ENCODE measurements at regions not wholly inside any gene's neighbourhood (a gene's known extent, or its start where the extent isn't known, plus 50 kb on each side); places are given as distances from the start of the nearest gene placed in this dataset.

DNA sequence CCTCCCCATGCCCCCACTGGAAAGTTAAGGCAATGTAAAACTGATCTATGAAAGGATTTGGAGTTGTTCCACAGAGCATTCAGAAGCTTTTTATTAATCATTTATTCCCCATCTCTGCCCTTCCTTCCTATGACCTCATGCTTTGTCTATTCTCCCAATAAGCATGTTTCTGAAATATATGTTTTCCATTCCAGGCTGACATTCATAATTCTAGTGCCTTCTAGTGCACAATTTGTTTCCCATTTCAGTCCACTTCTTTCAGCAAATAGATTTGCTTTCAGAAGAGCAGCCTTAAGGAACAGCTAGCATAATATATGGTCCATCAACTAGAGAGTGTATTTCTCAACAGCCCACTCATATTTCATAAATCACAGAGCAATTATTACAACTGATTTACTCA, 77.1 kb upstream of the ATXN3L start:
- no peaks in the 10 kb centered on the region for H4K20me1 ChIP-seq (ENCODE audit: insufficient read depth, low read length)
- no peak overlapping the region for H3K4me3 ChIP-seq (replicated peaks in 1 of 3; ENCODE audit: insufficient read depth in 1 of 3, low read depth in 2 of 3, low read length in 3 of 3)
- FAIRE-seq (no peak), ATAC-seq (no peak), DNase-seq (ENCODE audit: low spot score) (no peak)
- H3K27ac ChIP-seq (ENCODE audit: extremely low read length, insufficient read depth, low read length) = no peak overlapping the region
- TF ChIP-seq, protein P1, sequence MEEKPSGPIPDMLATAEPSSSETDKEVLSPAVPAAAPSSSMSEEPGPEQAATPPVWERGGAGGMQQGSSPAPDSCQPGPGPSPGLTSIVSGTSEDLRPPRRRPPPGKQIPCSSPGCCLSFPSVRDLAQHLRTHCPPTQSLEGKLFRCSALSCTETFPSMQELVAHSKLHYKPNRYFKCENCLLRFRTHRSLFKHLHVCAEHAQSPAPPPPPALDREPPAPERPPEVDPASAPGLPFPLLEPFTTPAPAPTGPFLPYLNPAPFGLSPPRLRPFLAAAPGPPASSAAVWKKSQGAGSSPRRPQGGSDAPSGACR (CRISPR knock-in tag; IDR thresholded peaks at IDR 0.05) = no peak
- TF ChIP-seq ARNTL (CRISPR knock-in tag; IDR thresholded peaks at IDR 0.05) (no peak), SSRP1 (CRISPR knock-in tag; IDR thresholded peaks at IDR 0.05) (no peak), ISX (CRISPR knock-in tag; conservative IDR thresholded peaks at IDR 0.05) (no peak), CENPX (CRISPR knock-in tag; IDR thresholded peaks at IDR 0.05) (no peak), DR1 (CRISPR knock-in tag; IDR thresholded peaks at IDR 0.05) (no peak), PCBP2 (optimal IDR thresholded peaks at IDR 0.05; ENCODE audit: low read depth, low read length, poor library complexity, severe bottlenecking) (no peak), REPIN1 (CRISPR knock-in tag; IDR thresholded peaks at IDR 0.05; ENCODE audit: borderline replicate concordance, low read depth) (no peak), REL (CRISPR knock-in tag; conservative IDR thresholded peaks at IDR 0.05) (no peak)
- TF ChIP-seq, protein P2, sequence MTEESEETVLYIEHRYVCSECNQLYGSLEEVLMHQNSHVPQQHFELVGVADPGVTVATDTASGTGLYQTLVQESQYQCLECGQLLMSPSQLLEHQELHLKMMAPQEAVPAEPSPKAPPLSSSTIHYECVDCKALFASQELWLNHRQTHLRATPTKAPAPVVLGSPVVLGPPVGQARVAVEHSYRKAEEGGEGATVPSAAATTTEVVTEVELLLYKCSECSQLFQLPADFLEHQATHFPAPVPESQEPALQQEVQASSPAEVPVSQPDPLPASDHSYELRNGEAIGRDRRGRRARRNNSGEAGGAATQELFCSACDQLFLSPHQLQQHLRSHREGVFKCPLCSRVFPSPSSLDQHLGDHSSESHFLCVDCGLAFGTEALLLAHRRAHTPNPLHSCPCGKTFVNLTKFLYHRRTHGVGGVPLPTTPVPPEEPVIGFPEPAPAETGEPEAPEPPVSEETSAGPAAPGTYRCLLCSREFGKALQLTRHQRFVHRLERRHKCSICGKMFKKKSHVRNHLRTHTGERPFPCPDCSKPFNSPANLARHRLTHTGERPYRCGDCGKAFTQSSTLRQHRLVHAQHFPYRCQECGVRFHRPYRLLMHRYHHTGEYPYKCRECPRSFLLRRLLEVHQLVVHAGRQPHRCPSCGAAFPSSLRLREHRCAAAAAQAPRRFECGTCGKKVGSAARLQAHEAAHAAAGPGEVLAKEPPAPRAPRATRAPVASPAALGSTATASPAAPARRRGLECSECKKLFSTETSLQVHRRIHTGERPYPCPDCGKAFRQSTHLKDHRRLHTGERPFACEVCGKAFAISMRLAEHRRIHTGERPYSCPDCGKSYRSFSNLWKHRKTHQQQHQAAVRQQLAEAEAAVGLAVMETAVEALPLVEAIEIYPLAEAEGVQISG (CRISPR knock-in tag; IDR thresholded peaks at IDR 0.05) = no peak
- no peaks in the 10 kb centered on the region for H3K36me3 ChIP-seq (replicated peaks in 1 of 2; ENCODE audit: control insufficient read depth in 1 of 2, insufficient read depth in 2 of 2, low read length in 2 of 2)
- no peak overlapping the region for H2AFZ ChIP-seq (ENCODE audit: low read length)
- ChIA-PET CTCF (ENCODE audit: low intra/inter-chr PET ratio, low total read pairs) (no interaction called here), POLR2A (no interaction called here)
- no peak overlapping the region for H3K4me2 ChIP-seq (ENCODE audit: low read depth, low read length)
- H3K4me1 ChIP-seq (ENCODE audit: insufficient read depth, low read length) = peaks cover 9% of the 10 kb centered on the region
- H3K27me3 ChIP-seq (ENCODE audit: control insufficient read depth in 1 of 2, insufficient read depth in 2 of 2, low read length in 2 of 2) = no peaks in the 10 kb centered on the region
- intact Hi-C loops (cut with micrococcal nuclease; ENCODE audit: unreplicated experiment) (no loop called here), in situ Hi-C loops (cut with HindIII; ENCODE audit: extremely low pct_ligation_motif_present, low pct_unique_long_range_greater_than_20kb) (no loop called here)
- H3K9me3 ChIP-seq (ENCODE audit: low read length) = no peaks in the 10 kb centered on the region
- no peak overlapping the region for H3K9ac ChIP-seq (ENCODE audit: insufficient read depth, low read depth, low read length)
- H3K79me2 ChIP-seq (ENCODE audit: insufficient read depth, low read length) = no peaks in the 10 kb centered on the region
- BruUV-seq (replicated peaks) = no TSS peak

Measured in HepG2 (cell line).